ENCODE measurements at regions not wholly inside any gene's neighbourhood (a gene's known extent, or its start where the extent isn't known, plus 50 kb on each side); places are given as distances from the start of the nearest gene placed in this dataset.

GRCh38 chr11:131005829-131006228 lies 89.5 kb upstream of the SNX19 start:
- H3K27me3 ChIP-seq (ENCODE audit: control insufficient read depth in 3 of 3, insufficient read depth in 3 of 3, low read length in 3 of 3), result no peaks in the 10 kb centered on the region
- no peak overlapping the region for H3K27ac ChIP-seq (ENCODE audit: low read depth, low read length)
- no peaks in the 10 kb centered on the region for H3K4me1 ChIP-seq (ENCODE audit: control insufficient read depth in 3 of 3, insufficient read depth in 3 of 3, low read length in 3 of 3)
- no peaks in the 10 kb centered on the region for H3K36me3 ChIP-seq (ENCODE audit: control insufficient read depth in 3 of 3, insufficient read depth in 3 of 3, low read length in 3 of 3)
- H3K4me3 ChIP-seq (ENCODE audit: low read length in 3 of 3), result no peak overlapping the region
- no peak overlapping the region for H3K9ac ChIP-seq (ENCODE audit: low read depth in 1 of 3, low read length in 3 of 3)
- H3K9me3 ChIP-seq (ENCODE audit: control insufficient read depth in 3 of 3, low read length in 3 of 3), result peaks cover 0 to 5% (median 2%) of the 10 kb centered on the region in 3 donors

GRCh38 chr11:131025020-131025419 lies 108.7 kb upstream of the SNX19 start:
- Histone ChIP-seq H3K9me3 (ENCODE audit: control insufficient read depth in 3 of 3, low read length in 3 of 3) (no peaks in the 10 kb centered on the region), H3K9ac (ENCODE audit: low read depth in 1 of 3, low read length in 3 of 3) (no peak overlapping the region), H3K36me3 (ENCODE audit: control insufficient read depth in 3 of 3, insufficient read depth in 3 of 3, low read length in 3 of 3) (no peaks in the 10 kb centered on the region), H3K27me3 (ENCODE audit: control insufficient read depth in 3 of 3, insufficient read depth in 3 of 3, low read length in 3 of 3) (peaks cover 0 to 3% (median 0%) of the 10 kb centered on the region in 3 donors), H3K27ac (ENCODE audit: low read depth, low read length) (no peak overlapping the region), H3K4me3 (ENCODE audit: low read length in 3 of 3) (no peak overlapping the region), H3K4me1 (ENCODE audit: control insufficient read depth in 3 of 3, insufficient read depth in 3 of 3, low read length in 3 of 3) (peaks cover 0 to 4% (median 0%) of the 10 kb centered on the region in 3 donors)

GRCh38 chr11:131025421-131026125 lies 109.3 kb upstream of the SNX19 start:
- H3K4me3 ChIP-seq (ENCODE audit: low read length in 3 of 3), result no peak overlapping the region
- no peaks in the 10 kb centered on the region for H3K9me3 ChIP-seq (ENCODE audit: control insufficient read depth in 3 of 3, low read length in 3 of 3)
- H3K27ac ChIP-seq (ENCODE audit: low read depth, low read length), result no peak overlapping the region
- H3K9ac ChIP-seq (ENCODE audit: low read depth in 1 of 3, low read length in 3 of 3), result no peak overlapping the region
- peaks cover 0 to 4% (median 0%) of the 10 kb centered on the region in 3 donors for H3K4me1 ChIP-seq (ENCODE audit: control insufficient read depth in 3 of 3, insufficient read depth in 3 of 3, low read length in 3 of 3)
- peaks cover 0 to 3% (median 0%) of the 10 kb centered on the region in 3 donors for H3K27me3 ChIP-seq (ENCODE audit: control insufficient read depth in 3 of 3, insufficient read depth in 3 of 3, low read length in 3 of 3)
- H3K36me3 ChIP-seq (ENCODE audit: control insufficient read depth in 3 of 3, insufficient read depth in 3 of 3, low read length in 3 of 3), result no peaks in the 10 kb centered on the region

- no peak overlapping the region for H3K9ac ChIP-seq (ENCODE audit: low read depth in 1 of 3, low read length in 3 of 3)
- no peak overlapping the region for H3K4me3 ChIP-seq (ENCODE audit: low read length in 3 of 3)
- H3K4me1 ChIP-seq (ENCODE audit: control insufficient read depth in 3 of 3, insufficient read depth in 3 of 3, low read length in 3 of 3), result peaks cover 0 to 4% (median 0%) of the 10 kb centered on the region in 3 donors
- peaks cover 0 to 3% (median 0%) of the 10 kb centered on the region in 3 donors for H3K27me3 ChIP-seq (ENCODE audit: control insufficient read depth in 3 of 3, insufficient read depth in 3 of 3, low read length in 3 of 3)
- H3K9me3 ChIP-seq (ENCODE audit: control insufficient read depth in 3 of 3, low read length in 3 of 3), result no peaks in the 10 kb centered on the region
- no peak overlapping the region for H3K27ac ChIP-seq (ENCODE audit: low read depth, low read length)
- H3K36me3 ChIP-seq (ENCODE audit: control insufficient read depth in 3 of 3, insufficient read depth in 3 of 3, low read length in 3 of 3), result no peaks in the 10 kb centered on the region
Observed at GRCh38 chr11:131027491-131027890, 111.2 kb upstream of the SNX19 start.

GRCh38 chr11:131033151-131033651 lies 116.9 kb upstream of the SNX19 start:
- H3K36me3 ChIP-seq (ENCODE audit: control insufficient read depth in 3 of 3, insufficient read depth in 3 of 3, low read length in 3 of 3), result no peaks in the 10 kb centered on the region
- H3K9me3 ChIP-seq (ENCODE audit: control insufficient read depth in 3 of 3, low read length in 3 of 3), result peaks cover 0 to 3% (median 0%) of the 10 kb centered on the region in 3 donors
- H3K27me3 ChIP-seq (ENCODE audit: control insufficient read depth in 3 of 3, insufficient read depth in 3 of 3, low read length in 3 of 3), result peaks cover 2 to 12% (median 3%) of the 10 kb centered on the region in 3 donors
- no peak overlapping the region for H3K27ac ChIP-seq (ENCODE audit: low read depth, low read length)
- no peaks in the 10 kb centered on the region for H3K4me1 ChIP-seq (ENCODE audit: control insufficient read depth in 3 of 3, insufficient read depth in 3 of 3, low read length in 3 of 3)
- no peak overlapping the region for H3K9ac ChIP-seq (ENCODE audit: low read depth in 1 of 3, low read length in 3 of 3)
- no peak overlapping the region for H3K4me3 ChIP-seq (ENCODE audit: low read length in 3 of 3)

GRCh38 chr11:131036514-131036913 lies 120.2 kb upstream of the SNX19 start:
- H3K4me1 ChIP-seq (ENCODE audit: control insufficient read depth in 3 of 3, insufficient read depth in 3 of 3, low read length in 3 of 3), result no peaks in the 10 kb centered on the region
- H3K27ac ChIP-seq (ENCODE audit: low read depth, low read length), result no peak overlapping the region
- H3K27me3 ChIP-seq (ENCODE audit: control insufficient read depth in 3 of 3, insufficient read depth in 3 of 3, low read length in 3 of 3), result peaks cover 0 to 12% (median 2%) of the 10 kb centered on the region in 3 donors
- no peaks in the 10 kb centered on the region for H3K36me3 ChIP-seq (ENCODE audit: control insufficient read depth in 3 of 3, insufficient read depth in 3 of 3, low read length in 3 of 3)
- H3K9me3 ChIP-seq (ENCODE audit: control insufficient read depth in 3 of 3, low read length in 3 of 3), result peaks cover 0 to 3% (median 0%) of the 10 kb centered on the region in 3 donors
- no peak overlapping the region for H3K4me3 ChIP-seq (ENCODE audit: low read length in 3 of 3)
- no peak overlapping the region for H3K9ac ChIP-seq (ENCODE audit: low read depth in 1 of 3, low read length in 3 of 3)

- H3K27me3 ChIP-seq (ENCODE audit: control insufficient read depth in 3 of 3, insufficient read depth in 3 of 3, low read length in 3 of 3), result peaks cover 0 to 12% (median 2%) of the 10 kb centered on the region in 3 donors
- no peak overlapping the region for H3K27ac ChIP-seq (ENCODE audit: low read depth, low read length)
- no peak overlapping the region for H3K4me3 ChIP-seq (ENCODE audit: low read length in 3 of 3)
- H3K36me3 ChIP-seq (ENCODE audit: control insufficient read depth in 3 of 3, insufficient read depth in 3 of 3, low read length in 3 of 3), result no peaks in the 10 kb centered on the region
- H3K9me3 ChIP-seq (ENCODE audit: control insufficient read depth in 3 of 3, low read length in 3 of 3), result peaks cover 0 to 3% (median 0%) of the 10 kb centered on the region in 3 donors
- H3K9ac ChIP-seq (ENCODE audit: low read depth in 1 of 3, low read length in 3 of 3), result no peak overlapping the region
- H3K4me1 ChIP-seq (ENCODE audit: control insufficient read depth in 3 of 3, insufficient read depth in 3 of 3, low read length in 3 of 3), result no peaks in the 10 kb centered on the region
Observed at GRCh38 chr11:131037873-131038272, 121.6 kb upstream of the SNX19 start.

GRCh38 chr11:131038597-131038996 lies 122.3 kb upstream of the SNX19 start:
- Histone ChIP-seq H3K9ac (ENCODE audit: low read depth in 1 of 3, low read length in 3 of 3) (no peak overlapping the region), H3K9me3 (ENCODE audit: control insufficient read depth in 3 of 3, low read length in 3 of 3) (peaks cover 0 to 3% (median 0%) of the 10 kb centered on the region in 3 donors), H3K4me1 (ENCODE audit: control insufficient read depth in 3 of 3, insufficient read depth in 3 of 3, low read length in 3 of 3) (no peaks in the 10 kb centered on the region), H3K27ac (ENCODE audit: low read depth, low read length) (no peak overlapping the region), H3K27me3 (ENCODE audit: control insufficient read depth in 3 of 3, insufficient read depth in 3 of 3, low read length in 3 of 3) (peaks cover 0 to 12% (median 2%) of the 10 kb centered on the region in 3 donors), H3K4me3 (ENCODE audit: low read length in 3 of 3) (no peak overlapping the region), H3K36me3 (ENCODE audit: control insufficient read depth in 3 of 3, insufficient read depth in 3 of 3, low read length in 3 of 3) (no peaks in the 10 kb centered on the region)

- Histone ChIP-seq H3K27me3 (ENCODE audit: control insufficient read depth in 3 of 3, insufficient read depth in 3 of 3, low read length in 3 of 3) (peaks cover 0 to 10% (median 3%) of the 10 kb centered on the region in 3 donors), H3K9me3 (ENCODE audit: control insufficient read depth in 3 of 3, low read length in 3 of 3) (no peaks in the 10 kb centered on the region), H3K36me3 (ENCODE audit: control insufficient read depth in 3 of 3, insufficient read depth in 3 of 3, low read length in 3 of 3) (no peaks in the 10 kb centered on the region), H3K9ac (ENCODE audit: low read depth in 1 of 3, low read length in 3 of 3) (no peak overlapping the region), H3K4me1 (ENCODE audit: control insufficient read depth in 3 of 3, insufficient read depth in 3 of 3, low read length in 3 of 3) (no peaks in the 10 kb centered on the region), H3K4me3 (ENCODE audit: low read length in 3 of 3) (no peak overlapping the region), H3K27ac (ENCODE audit: low read depth, low read length) (no peak overlapping the region)
Observed at GRCh38 chr11:131041331-131042040, 125.2 kb upstream of the SNX19 start.

- Histone ChIP-seq H3K27me3 (ENCODE audit: control insufficient read depth in 3 of 3, insufficient read depth in 3 of 3, low read length in 3 of 3) (peaks cover 4 to 15% (median 5%) of the 10 kb centered on the region in 3 donors), H3K4me1 (ENCODE audit: control insufficient read depth in 3 of 3, insufficient read depth in 3 of 3, low read length in 3 of 3) (no peaks in the 10 kb centered on the region), H3K4me3 (ENCODE audit: low read length in 3 of 3) (no peak overlapping the region), H3K9ac (ENCODE audit: low read depth in 1 of 3, low read length in 3 of 3) (no peak overlapping the region), H3K27ac (ENCODE audit: low read depth, low read length) (no peak overlapping the region), H3K36me3 (ENCODE audit: control insufficient read depth in 3 of 3, insufficient read depth in 3 of 3, low read length in 3 of 3) (no peaks in the 10 kb centered on the region), H3K9me3 (ENCODE audit: control insufficient read depth in 3 of 3, low read length in 3 of 3) (no peaks in the 10 kb centered on the region)
Observed at GRCh38 chr11:131042041-131042390, 125.7 kb upstream of the SNX19 start.

Data from skeletal muscle tissue (tissue), 3 donors.